Mammary epithelial cell (primary cell): ENCODE measurements at regions not wholly inside any gene's neighbourhood (a gene's known extent, or its start where the extent isn't known, plus 50 kb on each side); places are given as distances from the start of the nearest gene placed in this dataset.

Experiments
- EZH2 ChIP-seq: IDR thresholded peaks from 2 replicates; pipeline ENCODE4 v1.6.1; 2012; ENCODE audit warnings: low read length, inconsistent platforms, borderline replicate concordance
- TF ChIP-seq, protein P1 (sequence below), 2 donors: IDR thresholded peaks in 1 of 2; conservative IDR thresholded peaks in 1 of 2; 2 replicates each; pipeline ENCODE4 v1.5.1; 2011 to 2012; ENCODE audit warnings: inconsistent platforms in 2 of 2, low read length in 2 of 2, mild to moderate bottlenecking in 2 of 2, control low read depth in 1 of 2, low read depth in 1 of 2; ENCODE audit not compliant: insufficient read depth in 1 of 2; ENCODE audit errors: extremely low read depth in 1 of 2

DNA sequence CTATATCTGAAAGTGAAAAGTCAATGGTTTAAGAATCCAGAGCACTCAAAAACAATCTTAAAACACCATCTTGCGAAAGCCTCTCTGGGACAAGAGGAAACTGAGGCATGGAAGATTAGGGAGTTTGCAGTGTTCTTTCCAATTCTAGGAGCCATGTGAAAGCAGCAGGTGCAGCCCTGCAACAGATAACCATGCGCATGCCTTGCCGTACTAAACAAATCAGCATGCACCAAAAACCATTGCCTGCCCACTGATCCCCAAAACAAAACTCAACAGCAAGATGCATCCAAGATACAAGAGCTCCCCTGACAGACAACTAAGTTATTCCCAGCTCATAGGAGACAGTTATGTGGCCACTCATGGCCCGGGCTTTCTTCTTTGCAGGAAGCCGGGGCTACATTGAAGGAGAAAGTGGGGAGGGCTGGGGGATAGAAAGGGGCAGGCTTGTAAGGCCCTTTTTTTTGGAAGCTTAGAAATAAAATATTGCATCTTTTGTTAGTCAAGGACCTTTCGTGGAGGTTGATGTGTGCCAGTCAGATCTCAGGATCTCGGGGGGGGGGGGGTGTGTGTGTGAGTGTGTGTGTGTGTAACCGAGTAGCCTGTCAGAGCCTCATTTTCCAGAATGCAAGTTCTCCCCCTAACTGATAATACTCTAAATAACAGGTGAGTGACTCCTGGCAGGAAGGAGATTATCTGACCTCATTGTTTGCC, 178.4 kb downstream of the MBOAT1 start:
- TF ChIP-seq EZH2: no peak
- TF ChIP-seq, protein P1, sequence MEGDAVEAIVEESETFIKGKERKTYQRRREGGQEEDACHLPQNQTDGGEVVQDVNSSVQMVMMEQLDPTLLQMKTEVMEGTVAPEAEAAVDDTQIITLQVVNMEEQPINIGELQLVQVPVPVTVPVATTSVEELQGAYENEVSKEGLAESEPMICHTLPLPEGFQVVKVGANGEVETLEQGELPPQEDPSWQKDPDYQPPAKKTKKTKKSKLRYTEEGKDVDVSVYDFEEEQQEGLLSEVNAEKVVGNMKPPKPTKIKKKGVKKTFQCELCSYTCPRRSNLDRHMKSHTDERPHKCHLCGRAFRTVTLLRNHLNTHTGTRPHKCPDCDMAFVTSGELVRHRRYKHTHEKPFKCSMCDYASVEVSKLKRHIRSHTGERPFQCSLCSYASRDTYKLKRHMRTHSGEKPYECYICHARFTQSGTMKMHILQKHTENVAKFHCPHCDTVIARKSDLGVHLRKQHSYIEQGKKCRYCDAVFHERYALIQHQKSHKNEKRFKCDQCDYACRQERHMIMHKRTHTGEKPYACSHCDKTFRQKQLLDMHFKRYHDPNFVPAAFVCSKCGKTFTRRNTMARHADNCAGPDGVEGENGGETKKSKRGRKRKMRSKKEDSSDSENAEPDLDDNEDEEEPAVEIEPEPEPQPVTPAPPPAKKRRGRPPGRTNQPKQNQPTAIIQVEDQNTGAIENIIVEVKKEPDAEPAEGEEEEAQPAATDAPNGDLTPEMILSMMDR (conservative IDR thresholded peaks at IDR 0.05 in 1 of 2, IDR thresholded peaks at IDR 0.05 in 1 of 2; ENCODE audit: extremely low read depth in 1 of 2, insufficient read depth in 1 of 2, low read depth in 1 of 2, low read length in 2 of 2): no peak
